Gastrocnemius medialis (tissue), 4 donors: ENCODE measurements at regions not wholly inside any gene's neighbourhood (a gene's known extent, or its start where the extent isn't known, plus 50 kb on each side); places are given as distances from the start of the nearest gene placed in this dataset.

Experiments
- ATAC-seq, 2 donors: fragments of 150-250 bp; one replicate each; pipeline ENCODE4 v1.9.1; 2016
- DNase-seq, 2 donors: peaks; one replicate each; pipeline ENCODE4 v3.0.0-alpha.2; 2019
- H3K27ac ChIP-seq, 4 donors: fragments of 200-600 bp; sonication (generic); 1 replicate in 1 of 4; 2 replicates in 3 of 4; pipeline ENCODE4 v1.5.1; 2016 to 2018; ENCODE audit warnings: mild to moderate bottlenecking in 2 of 4, moderate library complexity in 1 of 4
- H3K27me3 ChIP-seq, 3 donors: fragments of 200-600 bp; sonication (generic) in 2 of 3; 1 replicate in 1 of 3; 2 replicates in 2 of 3; pipeline versions ENCODE4 v1.5.1 to v1.6.0; 2016 to 2019; ENCODE audit warnings: mild to moderate bottlenecking in 1 of 3, moderate library complexity in 1 of 3
- H3K36me3 ChIP-seq, 2 donors: fragments of 200-600 bp; sonication (generic) in 1 of 2; one replicate each; pipeline ENCODE4 v1.5.1; 2017 to 2018
- H3K4me1 ChIP-seq, 2 donors: fragments of 200-600 bp; sonication (generic) in 1 of 2; one replicate each; pipeline ENCODE4 v1.5.1; 2016 to 2017; ENCODE audit warnings: mild to moderate bottlenecking in 2 of 2
- H3K4me3 ChIP-seq, 4 donors: fragments of 200-600 bp; sonication (generic) in 3 of 4; 1 replicate in 1 of 4; 2 replicates in 3 of 4; pipeline ENCODE4 v1.5.1; 2016 to 2019; ENCODE audit warnings: mild to moderate bottlenecking in 2 of 4
- H3K9me3 ChIP-seq, 3 donors: fragments of 200-600 bp; sonication (generic) in 2 of 3; 1 replicate in 1 of 3; 2 replicates in 2 of 3; pipeline ENCODE4 v1.5.1; 2016 to 2019
- CTCF ChIP-seq, 5 experiments: fragments of 450-650 bp in 3 of 5; fragments of 200-600 bp in 2 of 5; sonication (generic) in 2 of 5; IDR thresholded peaks in 4 of 5; conservative IDR thresholded peaks in 1 of 5; 1 replicate in 4 of 5; 2 replicates in 1 of 5; pipeline ENCODE4 v1.5.1; 2016 to 2019; ENCODE audit warnings: antibody characterized with exemption in 5 of 5, mild to moderate bottlenecking in 3 of 5, moderate library complexity in 3 of 5
- POLR2A ChIP-seq, 2 donors: fragments of 450-650 bp; IDR thresholded peaks; one replicate each; pipeline ENCODE4 v1.6.1; 2017; ENCODE audit warnings: antibody characterized with exemption in 2 of 2, mild to moderate bottlenecking in 2 of 2, moderate library complexity in 2 of 2
- in situ Hi-C, 4 donors: fragments of 200-750 bp; cut with MboI; loops; one replicate each; pipeline versions ENCODE4 v1.15.0 to v1.8.0; 2017; ENCODE audit warnings: low sequenced_read_pairs in 4 of 4
- intact Hi-C: fragments of 100-400 bp; cut with DNase I; formaldehyde crosslinking; loops from one replicate; pipeline ENCODE4 v1.15.1; 2023; ENCODE audit warnings: low total_unique reads

- intact Hi-C loops (no loop called here), in situ Hi-C loops (no loop called here)
- no peaks in the 10 kb centered on the region for H3K9me3 ChIP-seq
- no peak for TF ChIP-seq CTCF (IDR thresholded peaks at IDR 0.05 in 4 of 5, conservative IDR thresholded peaks at IDR 0.05 in 1 of 5)
- TF ChIP-seq POLR2A (IDR thresholded peaks at IDR 0.05), result no peak
- no peaks in the 10 kb centered on the region for H3K36me3 ChIP-seq
- H3K27ac ChIP-seq, result no peak overlapping the region
- no peak overlapping the region for H3K4me3 ChIP-seq
- DNase-seq, result no peak
- ATAC-seq, result no peak
- H3K4me1 ChIP-seq, result no peaks in the 10 kb centered on the region
- no peaks in the 10 kb centered on the region for H3K27me3 ChIP-seq
These were observed 693.9 kb downstream of the NYAP2 start for GRCh38 chr2:226093364-226093763.

GRCh38 chr2:226088366-226088674, 688.8 kb downstream of the NYAP2 start:
- no peaks in the 10 kb centered on the region for H3K27me3 ChIP-seq
- intact Hi-C loops, result loop anchor here (5.0 kb wide), 1 partner anchor 54 kb away; no protein-coding TSS in a partner anchor
- H3K36me3 ChIP-seq, result no peaks in the 10 kb centered on the region
- H3K9me3 ChIP-seq, result no peaks in the 10 kb centered on the region
- no peak overlapping the region for H3K4me3 ChIP-seq
- peaks cover 0 to 4% of the 10 kb centered on the region in 2 donors for H3K4me1 ChIP-seq
- in situ Hi-C loops, result no loop called here
- peak overlapping the region in 1 of 4 donors; percentile 74 for H3K27ac ChIP-seq
- no peak for ATAC-seq
- DNase-seq, result no peak
- TF ChIP-seq POLR2A (IDR thresholded peaks at IDR 0.05) (no peak), CTCF (IDR thresholded peaks at IDR 0.05 in 4 of 5, conservative IDR thresholded peaks at IDR 0.05 in 1 of 5) (no peak)

- Histone ChIP-seq H3K27ac (peak overlapping the region; percentile 39 to 74 (median 72)), H3K4me1 (peaks cover 0 to 4% of the 10 kb centered on the region in 2 donors), H3K9me3 (no peaks in the 10 kb centered on the region), H3K4me3 (no peak overlapping the region), H3K27me3 (no peaks in the 10 kb centered on the region), H3K36me3 (no peaks in the 10 kb centered on the region)
- DNase-seq (peak in 1 of 2 donors; percentile 43), ATAC-seq (peak in 1 of 2 donors; percentile 78)
- no peak for TF ChIP-seq POLR2A (IDR thresholded peaks at IDR 0.05)
- TF ChIP-seq CTCF (IDR thresholded peaks at IDR 0.05 in 4 of 5, conservative IDR thresholded peaks at IDR 0.05 in 1 of 5), result no peak
- in situ Hi-C loops, result no loop called here
- intact Hi-C loops, result loop anchor here (2.0 to 5.0 kb wide), 2 partner anchors 55 to 709 kb away; no protein-coding TSS in a partner anchor
These were observed 688.2 kb downstream of the NYAP2 start for GRCh38 chr2:226087505-226088365.

- peaks cover 0 to 4% of the 10 kb centered on the region in 2 donors for H3K4me1 ChIP-seq
- H3K27ac ChIP-seq, result peak overlapping the region; percentile 39 to 74 (median 72)
- no peaks in the 10 kb centered on the region for H3K36me3 ChIP-seq
- DNase-seq (peak; percentile 18 to 83), ATAC-seq (peak; percentile 76 to 89)
- TF ChIP-seq CTCF (IDR thresholded peaks at IDR 0.05 in 4 of 5, conservative IDR thresholded peaks at IDR 0.05 in 1 of 5) (no peak), POLR2A (IDR thresholded peaks at IDR 0.05) (no peak)
- H3K4me3 ChIP-seq, result no peak overlapping the region
- in situ Hi-C loops, result no loop called here
- intact Hi-C loops, result loop anchor here (2.0 to 5.0 kb wide), 2 partner anchors 55 to 710 kb away; no protein-coding TSS in a partner anchor
- no peaks in the 10 kb centered on the region for H3K9me3 ChIP-seq
- H3K27me3 ChIP-seq, result no peaks in the 10 kb centered on the region
These were observed 687.5 kb downstream of the NYAP2 start for GRCh38 chr2:226087051-226087450.
